ENCODE measurements at regions not wholly inside any gene's neighbourhood (a gene's known extent, or its start where the extent isn't known, plus 50 kb on each side); places are given as distances from the start of the nearest gene placed in this dataset.

DNA sequence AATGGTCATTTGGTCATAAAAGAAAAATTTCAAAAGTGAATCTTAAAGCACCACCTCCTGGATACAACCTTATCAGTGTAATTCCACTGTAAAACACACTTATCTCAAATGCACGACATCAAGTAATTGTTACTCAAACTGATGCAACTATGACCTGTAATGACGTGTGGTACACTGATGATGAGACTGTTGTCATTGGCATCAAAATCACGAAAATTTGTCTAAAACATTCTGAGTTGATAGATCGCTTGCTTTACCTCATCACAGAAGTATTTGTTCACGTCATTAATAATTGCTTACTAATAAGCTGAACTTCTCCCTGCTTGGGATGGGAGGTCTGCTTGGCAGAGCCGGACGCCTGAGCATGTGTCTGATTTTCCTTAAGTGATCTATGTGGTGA, 221.8 kb upstream of the KLF6 start:
- no peaks in the 10 kb centered on the region for H3K27me3 ChIP-seq (ENCODE audit: control insufficient read depth, low read length)
- no peak overlapping the region for H3K27ac ChIP-seq (ENCODE audit: low read depth, low read length)
- no peaks in the 10 kb centered on the region for H3K79me2 ChIP-seq (ENCODE audit: control insufficient read depth, low read length)
- no peaks in the 10 kb centered on the region for H3K9me2 ChIP-seq (replicated peaks; ENCODE audit: control insufficient read depth, low read length)
- TF ChIP-seq EZH2phosphoT487 (IDR thresholded peaks at IDR 0.05; ENCODE audit: borderline replicate concordance, low read length) = no peak
- TF ChIP-seq, protein P1, sequence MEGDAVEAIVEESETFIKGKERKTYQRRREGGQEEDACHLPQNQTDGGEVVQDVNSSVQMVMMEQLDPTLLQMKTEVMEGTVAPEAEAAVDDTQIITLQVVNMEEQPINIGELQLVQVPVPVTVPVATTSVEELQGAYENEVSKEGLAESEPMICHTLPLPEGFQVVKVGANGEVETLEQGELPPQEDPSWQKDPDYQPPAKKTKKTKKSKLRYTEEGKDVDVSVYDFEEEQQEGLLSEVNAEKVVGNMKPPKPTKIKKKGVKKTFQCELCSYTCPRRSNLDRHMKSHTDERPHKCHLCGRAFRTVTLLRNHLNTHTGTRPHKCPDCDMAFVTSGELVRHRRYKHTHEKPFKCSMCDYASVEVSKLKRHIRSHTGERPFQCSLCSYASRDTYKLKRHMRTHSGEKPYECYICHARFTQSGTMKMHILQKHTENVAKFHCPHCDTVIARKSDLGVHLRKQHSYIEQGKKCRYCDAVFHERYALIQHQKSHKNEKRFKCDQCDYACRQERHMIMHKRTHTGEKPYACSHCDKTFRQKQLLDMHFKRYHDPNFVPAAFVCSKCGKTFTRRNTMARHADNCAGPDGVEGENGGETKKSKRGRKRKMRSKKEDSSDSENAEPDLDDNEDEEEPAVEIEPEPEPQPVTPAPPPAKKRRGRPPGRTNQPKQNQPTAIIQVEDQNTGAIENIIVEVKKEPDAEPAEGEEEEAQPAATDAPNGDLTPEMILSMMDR (IDR thresholded peaks at IDR 0.05; ENCODE audit: low read depth, low read length, poor library complexity, severe bottlenecking) = no peak
- H3F3A ChIP-seq (ENCODE audit: control insufficient read depth, insufficient read depth) = no peaks in the 10 kb centered on the region
- H3K9me3 ChIP-seq (ENCODE audit: control insufficient read depth, insufficient read depth, low read length) = no peaks in the 10 kb centered on the region
- no peaks in the 10 kb centered on the region for H3K36me3 ChIP-seq (ENCODE audit: control insufficient read depth, low read length)
- no peak overlapping the region for H3K4me2 ChIP-seq (ENCODE audit: low read length)
- no peaks in the 10 kb centered on the region for H3K4me1 ChIP-seq (ENCODE audit: control insufficient read depth, low read length)
- H4K20me1 ChIP-seq (ENCODE audit: control insufficient read depth, insufficient read depth, low read depth, low read length) = no peaks in the 10 kb centered on the region
- H3K4me3 ChIP-seq (ENCODE audit: low read length) = no peak overlapping the region

DNA sequence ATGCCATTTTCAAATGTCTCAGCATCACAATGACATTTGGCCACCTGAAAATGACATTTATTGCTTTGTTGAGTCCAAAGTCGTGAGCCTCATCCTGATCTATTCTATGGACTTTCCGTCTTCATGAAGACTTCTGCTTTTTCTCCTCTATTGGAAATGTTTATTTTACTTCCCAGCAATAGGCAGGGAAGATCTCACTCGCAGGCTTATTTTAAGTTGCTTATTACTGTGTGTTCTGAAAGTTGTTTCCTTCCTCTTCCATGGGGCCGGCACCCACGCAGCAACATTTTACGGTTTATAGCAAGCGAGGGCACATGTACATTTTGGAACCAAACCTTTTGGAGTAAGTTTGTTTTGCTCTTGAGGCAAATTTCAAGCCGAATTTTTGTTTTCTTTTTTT, 221.0 kb upstream of the KLF6 start:
- no peak overlapping the region for H3K4me2 ChIP-seq (ENCODE audit: low read length)
- no peaks in the 10 kb centered on the region for H3K79me2 ChIP-seq (ENCODE audit: control insufficient read depth, low read length)
- H3K9me2 ChIP-seq (replicated peaks; ENCODE audit: control insufficient read depth, low read length) = no peaks in the 10 kb centered on the region
- no peaks in the 10 kb centered on the region for H3F3A ChIP-seq (ENCODE audit: control insufficient read depth, insufficient read depth)
- no peaks in the 10 kb centered on the region for H3K27me3 ChIP-seq (ENCODE audit: control insufficient read depth, low read length)
- no peaks in the 10 kb centered on the region for H3K4me1 ChIP-seq (ENCODE audit: control insufficient read depth, low read length)
- no peaks in the 10 kb centered on the region for H4K20me1 ChIP-seq (ENCODE audit: control insufficient read depth, insufficient read depth, low read depth, low read length)
- TF ChIP-seq, protein P1 (IDR thresholded peaks at IDR 0.05; ENCODE audit: low read depth, low read length, poor library complexity, severe bottlenecking) = no peak
- TF ChIP-seq EZH2phosphoT487 (IDR thresholded peaks at IDR 0.05; ENCODE audit: borderline replicate concordance, low read length) = no peak
- no peaks in the 10 kb centered on the region for H3K36me3 ChIP-seq (ENCODE audit: control insufficient read depth, low read length)
- H3K9me3 ChIP-seq (ENCODE audit: control insufficient read depth, insufficient read depth, low read length) = no peaks in the 10 kb centered on the region
- H3K4me3 ChIP-seq (ENCODE audit: low read length) = no peak overlapping the region
- no peak overlapping the region for H3K27ac ChIP-seq (ENCODE audit: low read depth, low read length)

DNA sequence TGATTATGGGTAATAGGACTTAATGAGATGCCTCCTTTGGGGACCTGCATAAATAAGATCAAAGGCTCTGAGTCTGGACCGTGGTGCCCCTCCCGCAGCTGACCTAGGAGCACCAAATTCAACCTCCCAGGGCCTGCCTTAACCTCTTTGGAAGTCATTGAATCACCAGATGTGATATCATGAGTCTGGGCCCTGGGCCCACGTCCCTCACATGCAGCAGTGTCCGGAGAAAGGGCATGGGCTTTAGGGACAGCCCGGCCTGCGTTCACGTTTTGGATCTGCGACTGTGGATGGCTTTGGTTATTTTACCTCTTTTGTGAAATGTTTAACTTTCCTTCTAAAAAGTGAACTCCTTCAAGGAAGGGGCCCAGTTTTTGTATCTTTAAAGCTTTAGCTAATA, 220.0 kb upstream of the KLF6 start:
- Histone ChIP-seq H3K4me2 (ENCODE audit: low read length) (no peak overlapping the region), H4K20me1 (ENCODE audit: control insufficient read depth, insufficient read depth, low read depth, low read length) (no peaks in the 10 kb centered on the region), H3K27me3 (ENCODE audit: control insufficient read depth, low read length) (no peaks in the 10 kb centered on the region), H3K9me3 (ENCODE audit: control insufficient read depth, insufficient read depth, low read length) (no peaks in the 10 kb centered on the region), H3F3A (ENCODE audit: control insufficient read depth, insufficient read depth) (no peaks in the 10 kb centered on the region), H3K79me2 (ENCODE audit: control insufficient read depth, low read length) (no peaks in the 10 kb centered on the region), H3K4me3 (ENCODE audit: low read length) (no peak overlapping the region), H3K4me1 (ENCODE audit: control insufficient read depth, low read length) (no peaks in the 10 kb centered on the region), H3K27ac (ENCODE audit: low read depth, low read length) (no peak overlapping the region), H3K36me3 (ENCODE audit: control insufficient read depth, low read length) (no peaks in the 10 kb centered on the region), H3K9me2 (replicated peaks; ENCODE audit: control insufficient read depth, low read length) (no peaks in the 10 kb centered on the region)
- TF ChIP-seq, protein P1 (IDR thresholded peaks at IDR 0.05; ENCODE audit: low read depth, low read length, poor library complexity, severe bottlenecking) = no peak
- TF ChIP-seq EZH2phosphoT487 (IDR thresholded peaks at IDR 0.05; ENCODE audit: borderline replicate concordance, low read length) = no peak

DNA sequence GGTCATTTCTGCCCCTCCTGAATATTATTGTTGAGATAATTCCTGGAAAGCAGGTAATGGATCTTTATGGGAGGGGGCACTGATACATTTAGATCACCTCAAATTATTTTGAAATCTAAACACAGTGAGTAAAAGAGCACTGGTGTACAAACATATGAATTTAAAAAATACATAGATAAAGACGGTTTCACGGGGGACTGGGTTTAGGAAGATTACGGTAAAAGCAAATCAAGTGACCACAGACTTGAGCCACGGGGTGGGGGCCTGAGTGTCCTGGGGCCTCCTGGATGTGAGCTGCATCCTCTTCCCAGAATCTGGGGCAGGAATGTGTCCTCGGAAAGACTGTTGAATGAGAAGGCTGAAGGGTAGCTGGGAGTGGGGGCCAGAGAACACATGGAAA, 219.1 kb upstream of the KLF6 start:
- Histone ChIP-seq H3K4me1 (ENCODE audit: control insufficient read depth, low read length) (no peaks in the 10 kb centered on the region), H3K9me3 (ENCODE audit: control insufficient read depth, insufficient read depth, low read length) (no peaks in the 10 kb centered on the region), H3K4me2 (ENCODE audit: low read length) (no peak overlapping the region), H3K27ac (ENCODE audit: low read depth, low read length) (no peak overlapping the region), H3K36me3 (ENCODE audit: control insufficient read depth, low read length) (no peaks in the 10 kb centered on the region), H4K20me1 (ENCODE audit: control insufficient read depth, insufficient read depth, low read depth, low read length) (no peaks in the 10 kb centered on the region), H3K4me3 (ENCODE audit: low read length) (no peak overlapping the region), H3K79me2 (ENCODE audit: control insufficient read depth, low read length) (no peaks in the 10 kb centered on the region), H3K9me2 (replicated peaks; ENCODE audit: control insufficient read depth, low read length) (no peaks in the 10 kb centered on the region), H3K27me3 (ENCODE audit: control insufficient read depth, low read length) (no peaks in the 10 kb centered on the region), H3F3A (ENCODE audit: control insufficient read depth, insufficient read depth) (no peaks in the 10 kb centered on the region)
- TF ChIP-seq, protein P1 (IDR thresholded peaks at IDR 0.05; ENCODE audit: low read depth, low read length, poor library complexity, severe bottlenecking) = no peak
- TF ChIP-seq EZH2phosphoT487 (IDR thresholded peaks at IDR 0.05; ENCODE audit: borderline replicate concordance, low read length) = no peak
